Astrocyte of the hippocampus (primary cell): ENCODE measurements at regions not wholly inside any gene's neighbourhood (a gene's known extent, or its start where the extent isn't known, plus 50 kb on each side); places are given as distances from the start of the nearest gene placed in this dataset.
"Not testable (repeated sequence)": the region's sequence is repeated elsewhere in the genome, so short reads cannot be mapped to it uniquely, and the experiment has no call there.

ENCODE experiments used
- DNase-seq: peaks from one replicate; pipeline ENCODE4 v3.0.0; 2011; ENCODE audit warnings: low read depth, low spot score

GRCh38 chr2:82139979-82140611 is 1835.5 kb upstream of the LRRTM1 start:
- no peak for DNase-seq

- no peak for DNase-seq
These were observed 1832.9 kb upstream of the LRRTM1 start for GRCh38 chr2:82137441-82137840.

- DNase-seq, result no peak
These were observed 1823.5 kb upstream of the LRRTM1 start for GRCh38 chr2:82128051-82128450.

- DNase-seq, result no peak
These were observed 1820.1 kb upstream of the LRRTM1 start for GRCh38 chr2:82124629-82125028.

GRCh38 chr2:82120654-82121053 is 1816.1 kb upstream of the LRRTM1 start:
- no peak for DNase-seq

GRCh38 chr2:82120115-82120514 is 1815.6 kb upstream of the LRRTM1 start:
- DNase-seq, result no peak

GRCh38 chr2:82109418-82109817 is 1804.9 kb upstream of the LRRTM1 start:
- no peak for DNase-seq

GRCh38 chr2:82098617-82099016 is 1794.1 kb upstream of the LRRTM1 start:
- no peak for DNase-seq

GRCh38 chr2:82089518-82089917 is 1785.0 kb upstream of the LRRTM1 start:
- DNase-seq, result no peak

- DNase-seq, result no peak
These were observed 1780.3 kb upstream of the LRRTM1 start for GRCh38 chr2:82084679-82085392.

GRCh38 chr2:82075875-82076274 is 1771.3 kb upstream of the LRRTM1 start:
- DNase-seq, result no peak

- no peak for DNase-seq
These were observed 1757.9 kb upstream of the LRRTM1 start for GRCh38 chr2:82062463-82062862.

- DNase-seq, result no peak
These were observed 1751.3 kb upstream of the LRRTM1 start for GRCh38 chr2:82055846-82056245.

- no peak for DNase-seq
These were observed 1739.3 kb upstream of the LRRTM1 start for GRCh38 chr2:82043867-82044266.

- no peak for DNase-seq
These were observed 1723.5 kb upstream of the LRRTM1 start for GRCh38 chr2:82027921-82028615.

- no peak for DNase-seq
These were observed 1719.2 kb upstream of the LRRTM1 start for GRCh38 chr2:82023710-82024109.

- no peak for DNase-seq
These were observed 1709.1 kb upstream of the LRRTM1 start for GRCh38 chr2:82013641-82014040.

GRCh38 chr2:82007071-82007664 is 1702.6 kb upstream of the LRRTM1 start:
- no peak for DNase-seq

GRCh38 chr2:82005889-82006288 is 1701.3 kb upstream of the LRRTM1 start:
- DNase-seq, result not testable (repeated sequence)

GRCh38 chr2:82001614-82002013 is 1697.1 kb upstream of the LRRTM1 start:
- DNase-seq, result no peak

- no peak for DNase-seq
These were observed 1696.1 kb upstream of the LRRTM1 start for GRCh38 chr2:82000606-82001005.

- no peak for DNase-seq
These were observed 1691.8 kb upstream of the LRRTM1 start for GRCh38 chr2:81996332-81996731.
